ENCODE measurements at regions not wholly inside any gene's neighbourhood (a gene's known extent, or its start where the extent isn't known, plus 50 kb on each side); places are given as distances from the start of the nearest gene placed in this dataset.

- DNase-seq (ENCODE audit: low spot score): no peak
These were observed 417.0 kb downstream of the TXNL1 start for GRCh38 chr18:56221195-56222065.

DNA sequence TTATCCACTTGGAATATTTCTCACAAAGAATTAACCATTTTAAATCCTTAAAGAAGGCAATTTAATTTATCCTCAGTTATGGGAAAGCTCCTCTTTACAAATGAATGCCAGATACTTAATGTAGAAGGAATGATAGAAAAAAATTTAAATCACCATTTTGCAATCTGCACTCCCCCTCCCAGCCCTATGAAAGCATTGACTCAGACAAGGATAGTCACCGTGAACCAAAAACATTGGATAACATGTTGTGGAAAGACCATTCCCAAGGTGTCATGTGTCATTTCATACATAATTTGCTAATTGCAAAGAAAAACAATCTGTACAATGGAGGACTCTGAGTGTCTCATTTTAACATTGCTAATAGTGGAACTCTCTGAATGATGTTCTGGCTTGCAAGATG, 421.0 kb downstream of the TXNL1 start:
- no peak for DNase-seq (ENCODE audit: low spot score)

DNA sequence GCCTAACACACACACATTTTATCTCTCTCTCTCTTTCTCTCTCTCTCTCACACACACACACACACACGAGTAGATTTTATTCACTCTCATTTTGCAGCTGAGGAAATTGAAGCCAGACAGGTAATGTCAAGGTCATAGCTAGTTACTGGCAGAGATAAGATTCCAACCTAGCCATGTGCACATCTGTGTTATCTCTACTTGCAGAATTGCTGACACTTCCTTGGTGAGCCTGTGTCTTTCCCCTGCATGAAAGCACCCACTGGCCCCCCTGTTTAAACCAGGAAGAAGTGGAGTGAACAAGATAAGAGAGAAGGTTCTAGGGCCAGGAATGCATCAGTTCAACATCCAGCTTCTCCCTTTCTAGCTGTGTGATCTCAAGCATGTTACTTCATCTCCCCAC, 423.7 kb downstream of the TXNL1 start:
- no peak for DNase-seq (ENCODE audit: low spot score)

DNA sequence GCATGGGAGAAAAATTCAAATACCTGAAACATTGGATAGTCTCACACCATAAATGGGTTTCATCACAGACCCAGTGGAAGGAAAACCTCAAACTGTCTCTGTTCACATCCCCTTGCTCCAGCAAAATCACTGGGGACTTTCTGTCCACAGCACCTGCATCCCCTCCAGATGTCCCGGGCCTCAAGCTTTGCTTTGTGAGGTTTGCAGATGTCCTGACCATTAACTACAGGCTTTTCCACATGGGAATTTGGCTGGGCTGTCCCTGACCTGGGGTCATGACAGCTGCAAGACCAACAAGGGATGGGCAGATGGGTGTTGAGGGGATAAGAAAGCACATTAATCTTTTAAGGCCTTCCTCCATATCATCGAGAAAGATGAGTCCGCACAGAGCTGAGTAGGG, 427.9 kb downstream of the TXNL1 start:
- no peak for DNase-seq (ENCODE audit: low spot score)

DNA sequence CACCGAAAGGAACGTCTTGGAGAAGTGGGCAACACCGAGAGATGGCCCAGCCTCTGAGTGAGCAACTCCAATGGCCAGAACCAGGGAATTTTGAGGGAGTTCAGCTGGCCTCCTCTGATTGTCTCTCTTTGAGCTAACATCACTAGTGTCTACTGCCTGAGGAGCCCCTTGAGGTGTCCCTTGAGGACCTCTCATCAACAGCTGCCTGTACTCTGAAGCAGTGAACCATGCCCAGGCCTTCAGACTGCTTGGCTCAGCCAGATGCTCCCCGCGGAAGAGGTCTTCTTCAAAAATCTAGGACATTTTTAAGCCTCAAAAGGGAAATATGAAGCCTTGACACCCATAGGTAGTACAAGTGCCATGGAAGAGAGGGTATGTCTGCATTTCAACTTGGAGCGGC, 430.4 kb downstream of the TXNL1 start:
- no peak for DNase-seq (ENCODE audit: low spot score)

GRCh38 chr18:56204052-56204451, 434.3 kb downstream of the TXNL1 start:
- DNase-seq (ENCODE audit: low spot score): no peak

GRCh38 chr18:56202678-56203077, 435.7 kb downstream of the TXNL1 start:
- no peak for DNase-seq (ENCODE audit: low spot score)

- no peak for DNase-seq (ENCODE audit: low spot score)
These were observed 437.9 kb downstream of the TXNL1 start for GRCh38 chr18:56200381-56200911.

DNA sequence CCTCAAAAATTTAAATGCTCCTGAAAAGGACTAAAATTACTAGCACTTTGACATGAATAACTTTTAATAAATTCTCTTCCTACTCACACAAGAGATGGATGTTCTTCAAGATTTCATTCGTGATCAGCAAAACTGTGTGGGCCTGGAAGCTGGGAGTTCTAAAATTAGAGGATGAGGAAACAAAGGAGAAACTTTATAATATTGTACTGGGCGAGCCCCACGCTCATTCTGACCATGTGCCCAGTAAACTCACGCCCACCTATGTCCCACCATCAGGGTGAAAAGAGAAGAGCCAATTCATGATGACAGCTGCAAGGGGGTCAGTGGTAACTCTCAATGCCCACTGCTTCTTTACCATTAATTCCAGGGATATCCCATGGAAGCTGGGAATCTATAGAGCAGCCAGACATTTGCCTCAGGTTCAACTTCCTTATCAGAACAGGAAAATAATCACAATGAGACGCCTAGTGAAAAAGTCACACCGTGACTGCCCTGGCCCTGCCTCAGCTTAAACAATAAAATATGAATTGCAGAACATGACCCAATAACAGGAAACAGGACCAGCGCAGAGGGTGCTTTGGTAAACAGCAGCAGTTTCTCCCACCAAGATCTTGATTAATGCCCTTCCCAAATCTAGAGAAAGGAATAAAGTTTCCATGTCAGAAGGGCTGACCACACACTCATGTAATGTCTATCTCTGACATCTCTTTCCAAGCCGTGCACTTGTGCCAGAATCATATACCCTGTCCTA, 438.6 kb downstream of the TXNL1 start:
- no peak for DNase-seq (ENCODE audit: low spot score)

DNA sequence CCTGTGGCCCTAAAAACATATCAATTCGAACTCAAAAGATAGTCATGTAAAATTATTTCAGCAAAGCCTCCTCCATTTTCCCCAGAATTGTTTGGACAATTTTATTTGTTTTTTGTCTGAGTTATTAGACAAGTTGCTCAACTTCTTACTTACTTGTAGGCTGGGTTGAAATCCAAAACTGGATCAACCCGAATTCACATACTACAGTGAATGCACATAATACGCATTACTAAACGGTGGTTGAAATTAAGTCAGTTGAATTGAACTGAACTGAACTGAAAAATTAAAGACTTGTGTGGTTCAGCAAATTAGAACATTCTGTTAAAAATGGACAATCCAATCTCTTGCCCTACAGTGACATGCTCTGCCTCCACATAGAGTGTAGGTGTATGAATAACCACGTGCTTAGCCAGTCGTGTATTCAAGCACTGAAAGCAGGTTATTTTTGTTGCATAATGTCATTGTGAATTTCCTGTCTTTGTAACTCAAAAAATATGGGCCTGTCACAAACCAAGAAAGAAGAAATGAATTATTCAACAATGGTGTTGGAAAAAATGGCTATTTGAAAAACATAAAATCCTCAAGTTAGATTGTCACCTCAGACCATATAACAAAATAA, 441.0 kb downstream of the TXNL1 start:
- no peak for DNase-seq (ENCODE audit: low spot score)

- DNase-seq (ENCODE audit: low spot score): no peak
These were observed 441.7 kb downstream of the TXNL1 start for GRCh38 chr18:56196495-56197225.

DNA sequence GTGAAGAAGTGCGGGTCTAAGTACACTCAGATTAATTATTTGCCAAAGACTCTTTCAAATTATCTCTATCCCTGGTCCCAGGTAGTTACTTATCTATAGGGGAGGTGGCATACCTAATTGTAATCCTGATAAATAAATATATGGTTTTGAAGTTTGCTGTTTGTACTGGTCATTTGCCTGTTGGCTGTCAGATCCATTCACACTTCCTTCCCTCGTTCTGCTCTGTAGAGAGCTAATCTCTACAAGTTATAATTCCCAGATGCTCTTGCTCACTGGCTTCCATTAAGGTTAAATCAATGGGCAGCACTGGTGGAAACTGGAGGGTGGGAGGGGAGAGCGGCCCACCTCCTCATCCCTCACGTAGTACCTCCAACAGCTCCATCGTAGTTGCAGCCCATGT, 447.1 kb downstream of the TXNL1 start:
- no peak for DNase-seq (ENCODE audit: low spot score)

- no peak for DNase-seq (ENCODE audit: low spot score)
These were observed 448.8 kb downstream of the TXNL1 start for GRCh38 chr18:56189615-56190014.

DNA sequence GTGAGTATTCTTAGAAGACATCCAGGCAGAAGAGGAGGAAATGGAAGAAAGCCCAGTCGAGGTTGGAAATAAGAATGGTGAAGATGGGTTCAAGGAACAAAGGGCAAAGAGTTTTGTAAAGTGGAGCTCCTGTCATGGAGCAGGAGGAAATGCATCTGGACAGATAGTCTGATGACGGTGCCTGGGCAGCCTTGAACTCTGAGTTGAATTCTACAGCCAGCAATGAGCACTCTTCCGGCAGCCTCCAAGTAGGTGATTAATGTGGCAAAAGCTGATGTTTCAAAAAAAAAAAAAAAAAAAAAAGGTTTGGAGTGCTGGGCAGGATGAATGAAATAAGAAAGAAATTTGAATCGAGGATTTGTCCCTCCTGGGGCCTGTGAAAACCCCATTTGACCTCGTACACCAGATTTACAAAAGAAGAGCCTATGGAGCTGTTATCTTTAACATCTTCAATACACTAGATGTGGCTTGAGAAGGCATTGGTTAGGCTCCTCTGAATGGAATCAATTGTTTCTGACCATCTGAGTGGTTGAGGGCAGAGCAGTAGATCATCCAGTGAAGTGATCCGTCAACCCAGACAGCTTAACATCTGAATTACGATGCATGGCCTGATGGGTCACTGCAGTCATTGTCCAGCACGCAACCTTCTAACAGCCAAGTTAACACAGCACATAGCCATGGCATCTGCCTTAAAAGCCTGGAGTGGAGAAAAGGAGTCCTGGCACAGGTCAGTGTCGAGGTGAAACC, 449.7 kb downstream of the TXNL1 start:
- DNase-seq (ENCODE audit: low spot score): no peak

- DNase-seq (ENCODE audit: low spot score): no peak
These were observed 452.1 kb downstream of the TXNL1 start for GRCh38 chr18:56186319-56186718.

DNA sequence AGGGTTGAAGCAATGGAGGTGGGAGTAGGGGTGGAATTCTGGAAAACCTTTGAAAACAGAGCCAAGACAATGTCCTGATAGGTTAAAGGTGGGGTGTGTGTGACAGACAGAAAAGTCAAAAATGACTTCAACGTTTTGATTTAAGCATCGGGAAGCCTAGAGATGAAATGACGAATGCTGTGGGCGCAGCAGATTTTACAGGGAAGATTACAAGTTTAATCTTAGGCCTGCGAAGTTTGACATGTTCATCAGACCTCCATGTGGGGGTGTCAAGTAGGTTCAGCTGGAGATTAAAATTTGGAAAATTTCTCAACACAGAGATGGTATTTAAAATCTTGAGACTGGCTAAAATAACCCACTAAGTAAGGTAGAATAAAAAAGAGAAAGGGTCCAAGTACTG, 453.3 kb downstream of the TXNL1 start:
- DNase-seq (ENCODE audit: low spot score): no peak

DNA sequence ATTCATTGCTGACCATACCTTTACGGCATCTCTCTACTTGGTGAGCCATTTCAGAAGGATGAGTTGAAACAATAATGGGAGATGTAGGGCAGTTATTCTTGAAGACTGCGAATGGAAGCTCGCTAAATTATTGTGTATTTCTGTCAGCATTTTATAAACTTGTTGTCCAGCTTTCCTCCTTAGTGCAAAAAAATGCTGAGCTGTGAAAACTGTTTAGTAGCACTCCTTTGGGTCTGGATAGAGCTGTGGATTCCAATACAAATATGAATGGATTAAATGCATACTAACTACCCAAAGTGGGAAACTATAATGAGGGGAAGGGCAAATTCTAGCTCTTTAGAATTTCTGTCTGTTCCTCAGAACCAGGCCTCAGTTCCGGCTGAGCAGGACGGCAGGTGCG, 461.6 kb downstream of the TXNL1 start:
- no peak for DNase-seq (ENCODE audit: low spot score)

GRCh38 chr18:56175330-56176001, 462.9 kb downstream of the TXNL1 start:
- no peak for DNase-seq (ENCODE audit: low spot score)

- no peak for DNase-seq (ENCODE audit: low spot score)
These were observed 464.7 kb downstream of the TXNL1 start for GRCh38 chr18:56173542-56174220.

GRCh38 chr18:56172527-56172926, 465.9 kb downstream of the TXNL1 start:
- no peak for DNase-seq (ENCODE audit: low spot score)
